Inflammatory macrophage treated with lipopolysaccharide for 1 hour (primary cell): ENCODE measurements at regions not wholly inside any gene's neighbourhood (a gene's known extent, or its start where the extent isn't known, plus 50 kb on each side); places are given as distances from the start of the nearest gene placed in this dataset.

Source experiments
- DNase-seq, 2 donors: peaks; one replicate each; pipeline ENCODE4 v3.0.0-alpha.2; 2020 to 2022

DNA sequence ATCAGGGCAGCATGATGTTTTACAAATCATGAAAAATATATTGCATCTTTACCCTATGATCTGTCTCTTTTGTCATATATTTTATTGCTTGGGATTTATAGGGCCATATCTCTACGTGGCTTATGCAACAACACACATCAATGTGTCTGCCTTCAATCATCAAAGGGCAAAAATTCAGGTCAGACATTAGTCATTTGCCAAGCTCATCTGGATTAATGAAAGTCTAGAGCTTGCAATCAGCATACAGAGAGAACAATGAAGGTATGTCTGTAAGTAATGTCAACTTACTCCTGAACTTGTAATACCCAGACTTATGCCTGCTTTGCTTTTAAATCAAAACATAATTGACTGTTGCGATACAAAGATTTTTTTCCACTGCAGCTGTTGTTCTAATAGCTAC, 282.7 kb downstream of the HAO1 start:
- no peak for DNase-seq

DNA sequence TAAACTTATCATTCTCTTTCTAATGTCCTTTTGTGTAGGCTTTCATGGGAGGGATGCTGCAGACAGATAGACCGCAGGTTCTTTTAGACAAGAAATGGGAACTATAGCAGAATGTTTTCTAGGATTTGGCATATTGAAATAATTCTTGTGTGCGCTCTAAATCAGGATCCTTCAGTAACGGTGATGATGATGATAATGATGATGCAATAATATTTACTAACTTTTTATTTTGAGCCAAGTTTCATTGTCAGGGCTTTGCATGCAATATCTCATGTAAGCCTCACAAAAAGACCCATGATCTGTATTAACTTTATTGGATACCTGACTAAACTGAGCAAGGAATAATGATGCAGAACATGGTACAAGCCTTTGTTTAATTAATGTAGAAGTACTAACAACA, 280.1 kb downstream of the HAO1 start:
- no peak for DNase-seq

DNA sequence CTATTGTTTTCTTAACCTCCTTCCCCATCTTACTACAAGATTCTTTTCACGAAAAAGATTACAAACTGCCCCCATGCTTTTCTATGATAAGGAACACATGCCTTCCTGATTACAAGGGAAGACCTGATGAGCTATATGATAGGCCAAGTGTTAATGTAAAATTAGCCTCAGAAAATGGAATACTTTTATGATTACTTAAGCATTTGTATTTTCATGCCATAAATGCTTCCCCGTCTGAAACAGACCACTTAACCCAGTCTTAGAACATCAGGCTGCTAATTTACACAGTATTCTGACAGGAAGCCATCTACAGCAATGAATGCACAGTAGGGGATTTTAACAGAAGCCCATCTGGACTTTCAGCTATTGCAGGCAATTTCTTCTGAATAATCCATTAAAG, 274.9 kb downstream of the HAO1 start:
- DNase-seq: no peak

DNA sequence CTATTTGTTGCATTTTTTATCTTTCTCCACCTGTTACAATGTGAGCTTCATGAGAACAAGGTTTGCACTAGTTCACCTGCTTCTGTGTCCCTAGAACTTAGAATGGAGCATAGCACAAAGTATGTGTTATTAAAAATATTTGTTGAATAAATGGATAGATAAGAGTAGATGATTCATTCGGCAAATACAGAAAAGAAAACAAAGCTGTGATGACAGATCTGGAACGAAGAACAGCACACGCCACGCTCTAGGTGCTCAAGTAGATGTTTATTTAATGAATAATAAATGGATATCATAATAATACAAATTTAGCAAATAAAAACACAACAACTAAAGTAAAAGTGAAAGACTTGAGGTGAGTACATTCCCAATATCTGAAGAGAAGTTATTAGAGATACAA, 273.1 kb downstream of the HAO1 start:
- DNase-seq: no peak

DNA sequence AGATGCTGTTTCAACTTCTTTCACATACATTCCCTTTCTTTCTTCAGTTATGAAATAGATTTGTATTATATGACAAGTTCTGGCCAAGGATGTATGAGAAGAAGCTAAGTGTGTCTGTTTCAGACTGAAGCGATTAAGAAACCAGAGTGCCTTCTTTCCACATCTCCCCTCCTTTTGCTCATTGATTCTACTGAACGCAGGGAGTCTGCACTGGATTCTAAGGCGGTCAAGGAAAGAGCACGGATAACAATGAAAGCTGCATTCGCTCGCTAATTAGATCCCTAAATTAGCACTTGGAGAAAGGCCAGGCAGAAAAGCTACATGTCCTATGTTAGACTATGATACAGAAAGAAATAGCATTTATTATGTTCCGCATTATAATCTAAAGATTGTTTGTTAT, 267.7 kb downstream of the HAO1 start:
- DNase-seq: no peak

DNA sequence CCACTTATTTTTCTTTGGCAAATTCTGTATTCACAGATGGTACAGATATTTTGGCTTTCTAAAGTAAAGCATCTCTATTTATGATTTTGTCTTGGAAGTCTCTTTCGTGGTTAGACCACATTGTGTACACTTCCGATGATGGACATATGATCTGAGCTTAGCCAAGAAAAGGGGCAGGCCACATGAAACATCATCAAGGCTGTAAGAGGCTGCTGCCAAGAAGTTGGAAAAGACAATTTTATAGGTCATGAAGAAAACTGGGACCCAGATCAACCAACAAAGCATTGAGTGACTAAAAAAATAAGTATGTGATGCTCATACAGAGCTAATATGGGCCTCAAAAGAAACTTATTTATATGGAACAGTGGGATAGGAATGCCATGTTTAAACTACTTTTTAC, 266.4 kb downstream of the HAO1 start:
- DNase-seq: no peak

DNA sequence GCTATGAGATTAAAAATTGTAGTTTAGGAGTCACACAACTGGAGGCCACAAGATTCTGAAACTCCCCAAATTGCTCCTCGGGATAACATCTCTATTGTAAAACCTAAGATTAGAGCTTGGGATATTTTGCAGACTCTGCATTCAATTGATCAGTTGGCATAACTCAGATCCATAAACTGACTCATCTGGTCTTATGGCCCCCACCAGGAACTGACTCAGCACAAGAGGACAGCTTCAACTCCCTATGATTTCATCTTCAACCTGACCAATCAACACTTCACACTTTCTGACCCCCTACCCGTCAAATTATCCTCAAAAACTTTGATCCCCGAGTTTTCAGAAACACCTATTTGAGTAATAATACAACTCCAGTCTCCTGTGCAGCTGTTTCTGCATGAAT, 257.3 kb downstream of the HAO1 start:
- DNase-seq: no peak

DNA sequence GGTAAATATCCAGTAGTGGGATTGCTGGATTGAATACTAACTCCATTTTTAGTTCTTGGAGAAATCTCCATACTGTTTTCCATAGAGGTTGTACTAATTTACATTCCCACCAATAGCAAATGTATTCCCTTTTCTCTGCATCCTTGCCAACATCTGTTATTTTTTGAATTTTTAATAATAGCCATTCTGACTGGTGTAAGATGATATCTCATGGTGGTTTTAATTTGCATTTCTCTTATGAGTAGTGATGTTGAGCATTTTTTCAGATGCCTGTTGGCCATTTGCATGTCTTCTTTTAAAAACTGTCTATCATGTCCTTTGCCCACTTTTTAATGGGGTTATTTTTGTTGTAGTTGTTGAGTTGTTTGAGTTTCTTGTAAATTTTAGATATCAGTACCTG, 253.2 kb downstream of the HAO1 start:
- DNase-seq: no peak

DNA sequence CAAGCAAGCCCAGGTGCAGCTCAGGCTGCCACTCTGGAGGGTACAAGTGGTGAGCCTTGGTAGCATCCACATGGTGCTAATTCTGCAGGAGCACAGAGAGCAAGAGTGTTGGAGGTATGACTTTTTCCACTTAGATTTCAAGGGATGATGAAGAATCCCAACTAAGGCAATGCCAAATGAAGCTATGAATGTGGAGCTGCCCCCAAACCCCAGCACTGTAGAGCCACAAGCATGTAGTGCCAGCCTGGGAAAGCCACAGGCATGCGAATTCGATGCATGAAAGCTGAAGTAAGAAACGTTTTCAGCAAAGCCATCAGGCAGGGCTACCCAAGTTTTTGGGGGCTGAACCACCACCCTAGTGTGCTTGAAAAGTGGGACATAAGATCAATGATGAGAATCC, 251.1 kb downstream of the HAO1 start:
- no peak for DNase-seq

DNA sequence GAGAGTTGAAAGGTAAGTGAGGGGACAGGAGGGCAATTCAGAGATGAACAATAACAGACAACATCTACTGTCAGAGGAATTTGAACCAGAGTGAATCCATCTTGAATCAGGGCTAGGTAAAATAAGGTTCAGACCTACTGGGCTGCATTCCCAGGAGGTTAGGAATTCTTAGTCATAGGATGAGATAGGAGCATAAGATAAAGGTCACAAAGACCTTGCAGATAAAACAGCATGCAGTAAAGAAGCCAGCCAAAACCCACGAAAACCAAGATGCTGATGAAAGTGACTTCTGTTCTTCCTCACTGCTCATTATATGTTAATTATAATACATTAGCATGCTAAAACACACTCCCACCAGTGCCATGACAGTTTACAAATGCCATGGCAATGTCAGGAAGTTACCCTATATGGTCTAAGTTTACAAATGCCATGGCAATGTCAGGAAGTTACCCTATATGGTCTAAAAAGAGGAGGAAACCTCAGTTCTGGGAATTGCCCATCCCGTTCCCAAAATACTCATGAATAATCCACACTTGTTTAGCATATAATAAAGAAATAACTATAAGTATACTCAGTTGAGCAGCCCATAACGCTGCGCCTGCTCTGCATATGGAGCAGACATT, 248.5 kb downstream of the HAO1 start:
- no peak for DNase-seq

DNA sequence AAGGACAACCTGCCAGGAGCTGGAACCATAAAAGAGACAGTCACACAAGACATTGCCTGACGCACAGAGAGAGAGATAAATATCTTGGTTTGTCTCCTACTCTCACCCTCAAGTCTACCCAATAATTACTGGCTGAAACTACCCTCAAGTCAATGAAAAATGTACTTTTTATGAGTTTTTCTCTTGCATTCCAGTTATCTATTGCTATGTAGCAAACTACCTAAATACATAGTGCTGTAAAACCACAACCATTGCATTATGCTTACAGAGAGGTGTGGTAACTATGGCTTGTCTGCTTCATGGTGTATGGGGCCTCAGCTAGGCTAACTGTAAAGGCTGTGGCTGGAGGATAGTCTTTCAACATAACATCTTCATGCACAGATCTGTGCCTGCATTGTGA, 247.8 kb downstream of the HAO1 start:
- no peak for DNase-seq

DNA sequence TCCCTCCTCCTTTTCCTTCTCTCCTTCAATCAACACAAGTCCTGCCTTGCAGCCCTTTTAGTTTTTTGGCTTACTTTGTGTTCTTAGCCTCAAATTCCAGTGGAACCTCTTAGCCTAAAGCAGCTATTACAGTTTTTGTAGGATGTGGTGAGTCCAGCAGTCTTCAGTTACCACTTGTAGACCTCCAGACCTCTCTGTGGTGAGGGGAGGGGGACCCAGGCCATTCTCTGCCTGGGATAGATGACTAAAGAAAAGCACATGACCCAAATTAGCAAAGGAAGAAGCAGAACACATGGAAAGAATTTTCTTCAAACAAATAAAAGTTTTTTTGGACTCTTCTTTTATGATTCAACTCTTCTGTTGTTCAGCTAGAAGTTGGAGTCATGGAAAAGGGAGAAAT, 246.5 kb downstream of the HAO1 start:
- no peak for DNase-seq

DNA sequence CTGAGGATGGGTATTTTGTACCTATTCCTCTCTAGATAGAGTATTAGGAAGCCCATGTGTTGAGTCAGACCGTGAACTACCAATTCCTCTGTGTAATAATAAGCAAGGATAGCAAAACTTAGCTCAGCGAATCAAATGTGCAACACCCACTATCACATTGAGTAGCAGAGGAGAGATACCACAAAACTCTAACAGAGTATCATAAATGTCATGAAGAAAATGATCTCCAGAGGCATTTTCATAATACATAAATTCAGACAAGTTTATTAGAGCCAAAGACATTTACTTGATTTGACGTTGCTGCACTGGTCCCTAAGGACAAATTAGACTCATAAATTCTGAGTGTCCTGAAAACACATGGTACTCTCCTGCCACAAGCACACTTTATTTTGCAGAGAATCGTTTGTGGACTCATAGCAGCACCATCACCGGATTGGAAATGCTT, 245.2 kb downstream of the HAO1 start:
- no peak for DNase-seq

DNA sequence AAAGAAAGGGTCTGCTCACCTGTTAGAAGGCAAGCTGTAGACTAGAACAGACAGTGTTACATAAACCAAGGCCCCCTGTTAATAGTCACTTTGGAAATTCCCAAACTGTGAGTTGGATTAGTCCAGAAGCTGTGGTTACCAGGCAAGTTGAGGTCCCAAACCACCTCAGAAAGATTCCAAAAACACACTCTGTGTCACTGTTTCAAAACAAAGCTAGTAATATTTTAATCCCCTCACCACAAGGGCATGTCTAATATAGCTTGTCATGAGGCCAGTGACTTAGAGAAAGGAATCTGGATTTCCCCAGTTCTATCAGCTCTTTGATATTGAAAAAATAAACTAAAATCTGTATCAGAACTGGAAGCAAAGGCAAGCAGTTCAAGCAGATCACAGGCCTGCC, 244.6 kb downstream of the HAO1 start:
- DNase-seq: no peak

DNA sequence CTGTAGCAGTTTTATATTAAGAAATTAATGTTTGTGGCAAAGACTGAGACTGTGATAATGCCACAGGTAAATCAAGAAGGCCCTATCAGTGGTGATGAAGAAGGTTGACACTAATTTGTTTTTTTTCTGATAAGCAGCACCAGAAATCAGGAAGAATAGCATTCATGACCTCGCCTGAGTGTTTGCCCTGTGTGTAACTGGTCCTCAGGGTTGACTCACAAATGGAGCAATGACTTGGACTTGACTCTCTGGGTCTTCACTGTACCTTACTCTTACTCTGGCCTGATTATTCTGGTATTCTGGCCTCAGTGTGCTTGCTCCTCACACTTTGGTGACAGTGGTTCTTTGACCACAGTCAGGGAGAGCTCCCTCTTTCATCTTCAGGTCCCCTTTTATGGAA, 243.9 kb downstream of the HAO1 start:
- DNase-seq: no peak

DNA sequence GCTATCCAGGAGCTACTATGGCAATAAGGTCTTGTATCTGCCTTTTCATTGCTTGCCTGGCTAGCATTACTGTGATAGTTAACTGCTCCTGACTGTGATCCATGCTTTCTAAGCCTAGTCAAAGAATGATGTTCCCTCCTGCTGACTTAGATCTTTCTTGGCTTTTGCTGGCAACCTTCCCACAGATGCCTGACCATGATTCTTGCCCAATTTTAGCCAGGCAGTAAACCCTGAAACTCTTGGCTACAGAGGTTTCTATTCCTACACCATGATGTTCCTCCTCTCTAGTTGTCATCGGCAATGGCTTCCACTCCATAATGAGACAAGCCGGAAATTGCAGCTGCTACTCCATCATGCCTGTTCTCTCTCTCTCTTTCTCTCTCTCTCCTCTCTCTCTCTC, 238.1 kb downstream of the HAO1 start:
- DNase-seq: no peak

DNA sequence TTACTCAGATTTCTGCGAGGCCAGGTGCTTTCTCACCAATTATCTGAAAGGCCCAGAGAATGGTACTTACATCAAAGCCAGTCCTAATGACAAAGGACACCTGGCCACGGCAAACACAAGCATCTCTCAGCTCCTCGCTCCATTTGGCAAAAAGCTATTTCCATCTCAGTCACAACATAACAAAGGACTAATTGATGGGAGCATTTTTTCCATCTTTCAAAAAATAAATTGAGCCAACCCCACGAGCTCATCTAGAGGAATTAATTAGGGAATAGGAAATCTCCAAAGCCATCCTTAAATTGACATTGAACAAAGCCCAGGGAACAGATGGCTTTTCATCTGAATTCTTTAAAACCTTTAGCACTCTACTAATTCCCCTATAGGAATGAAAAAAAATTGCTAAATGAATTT, 236.7 kb downstream of the HAO1 start:
- DNase-seq: no peak

DNA sequence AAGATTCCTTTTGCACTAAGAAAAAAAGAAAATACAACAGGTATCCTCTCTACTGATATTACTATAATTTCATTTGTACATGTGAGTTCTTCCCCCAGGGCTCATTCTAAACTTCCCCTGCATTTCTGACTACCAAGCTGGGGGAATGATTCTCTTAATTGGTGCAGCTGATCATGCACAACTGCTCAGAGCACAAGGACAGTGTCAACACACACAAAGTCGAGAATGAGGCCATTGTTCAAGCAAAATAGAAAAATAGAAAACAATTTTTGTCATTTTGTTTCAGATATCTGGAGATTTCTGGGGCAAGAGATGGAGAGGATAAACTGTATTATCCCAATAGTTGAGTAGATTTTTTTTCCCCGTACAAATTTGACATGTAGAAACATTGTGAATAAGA, 236.3 kb downstream of the HAO1 start:
- DNase-seq: no peak

DNA sequence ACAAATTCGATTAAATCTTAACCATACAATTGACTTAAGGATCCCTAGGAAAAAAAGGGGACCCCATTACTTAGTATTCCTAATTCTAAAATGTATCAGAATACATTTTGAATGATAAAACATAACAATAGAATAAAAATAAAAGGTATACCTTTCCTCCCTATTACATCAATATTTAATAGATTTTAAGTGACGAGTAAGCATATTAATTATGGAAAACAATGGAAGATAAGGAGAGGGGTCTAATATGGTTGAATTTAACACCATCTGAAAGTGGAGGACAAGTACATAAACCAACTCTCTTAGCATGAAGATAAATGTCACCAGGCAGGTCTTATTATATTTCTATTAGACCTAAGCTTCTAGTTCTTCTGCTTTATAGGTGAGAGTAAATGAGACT, 232.1 kb downstream of the HAO1 start:
- DNase-seq: no peak

DNA sequence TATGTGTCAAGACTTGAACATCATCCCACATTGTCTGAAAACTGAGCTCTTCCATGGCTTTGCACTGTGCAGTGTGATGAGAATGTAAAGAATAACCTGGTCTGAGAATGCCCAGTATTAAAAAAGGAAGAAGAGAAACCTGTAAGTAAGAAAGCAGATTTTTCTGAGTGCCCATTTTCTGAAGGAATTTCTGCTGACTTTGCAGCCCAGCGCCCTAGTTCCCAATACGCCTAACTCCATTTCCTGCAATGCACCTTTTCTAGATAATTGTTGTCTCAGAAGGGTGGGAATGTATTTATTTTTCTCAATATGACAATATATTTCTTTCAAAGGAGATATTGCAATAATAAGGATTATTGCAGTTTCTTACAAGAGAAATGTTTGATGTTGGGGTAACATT, 231.5 kb downstream of the HAO1 start:
- no peak for DNase-seq

DNA sequence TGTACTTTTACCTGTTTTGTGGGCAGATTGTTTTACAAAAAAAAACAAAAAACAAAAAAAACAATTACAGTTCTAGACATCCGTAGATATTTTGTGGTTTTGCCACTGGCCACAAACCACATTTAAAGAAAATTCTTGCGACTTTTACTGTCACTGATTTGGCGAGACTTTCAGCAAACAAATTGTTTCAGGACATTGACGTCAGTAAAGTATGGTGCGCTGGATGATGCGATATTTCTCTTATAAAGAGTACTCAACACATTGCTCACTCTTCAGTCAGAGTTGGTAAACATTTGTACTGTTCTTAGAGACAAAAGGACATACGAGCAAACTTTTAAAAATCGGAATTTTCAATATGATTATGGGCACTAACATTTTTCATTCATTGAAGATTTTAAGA, 229.8 kb downstream of the HAO1 start:
- no peak for DNase-seq

DNA sequence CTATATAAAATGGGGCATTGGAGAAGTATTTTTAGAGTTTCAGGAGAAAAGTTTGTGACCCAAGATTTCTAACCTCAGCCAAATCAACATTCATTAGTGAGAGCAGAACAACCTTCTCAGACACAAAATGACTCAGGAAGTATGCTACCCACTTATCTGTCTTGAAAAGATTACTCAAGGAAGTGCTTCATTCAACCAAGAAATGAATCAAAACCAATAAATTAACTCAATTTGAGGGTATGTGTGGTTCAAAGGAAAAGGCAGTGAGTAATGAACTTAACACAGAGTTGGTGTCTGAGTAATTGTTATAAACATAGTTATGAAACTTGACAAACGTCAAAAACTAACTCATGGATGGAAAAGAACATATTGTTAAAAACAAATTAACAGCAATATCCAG, 227.6 kb downstream of the HAO1 start:
- DNase-seq: no peak

DNA sequence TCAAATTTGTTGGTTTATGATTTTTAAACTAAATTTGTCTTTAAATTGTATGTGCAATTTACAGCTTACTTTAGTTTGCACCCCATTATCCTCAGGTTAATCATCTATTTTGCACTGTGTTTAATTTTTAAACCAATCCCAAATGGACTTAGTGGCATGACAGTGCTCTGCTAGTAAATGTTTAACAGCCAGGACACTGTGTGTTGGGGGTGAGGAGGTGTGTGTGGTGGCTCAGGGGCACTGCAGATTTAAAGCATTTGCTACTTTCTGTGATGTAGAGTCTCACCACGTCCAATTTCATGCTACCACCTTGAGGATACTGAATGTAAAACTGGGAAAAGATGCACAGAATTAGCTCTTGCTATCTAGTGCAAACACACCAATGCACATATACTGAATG, 225.7 kb downstream of the HAO1 start:
- DNase-seq: no peak

DNA sequence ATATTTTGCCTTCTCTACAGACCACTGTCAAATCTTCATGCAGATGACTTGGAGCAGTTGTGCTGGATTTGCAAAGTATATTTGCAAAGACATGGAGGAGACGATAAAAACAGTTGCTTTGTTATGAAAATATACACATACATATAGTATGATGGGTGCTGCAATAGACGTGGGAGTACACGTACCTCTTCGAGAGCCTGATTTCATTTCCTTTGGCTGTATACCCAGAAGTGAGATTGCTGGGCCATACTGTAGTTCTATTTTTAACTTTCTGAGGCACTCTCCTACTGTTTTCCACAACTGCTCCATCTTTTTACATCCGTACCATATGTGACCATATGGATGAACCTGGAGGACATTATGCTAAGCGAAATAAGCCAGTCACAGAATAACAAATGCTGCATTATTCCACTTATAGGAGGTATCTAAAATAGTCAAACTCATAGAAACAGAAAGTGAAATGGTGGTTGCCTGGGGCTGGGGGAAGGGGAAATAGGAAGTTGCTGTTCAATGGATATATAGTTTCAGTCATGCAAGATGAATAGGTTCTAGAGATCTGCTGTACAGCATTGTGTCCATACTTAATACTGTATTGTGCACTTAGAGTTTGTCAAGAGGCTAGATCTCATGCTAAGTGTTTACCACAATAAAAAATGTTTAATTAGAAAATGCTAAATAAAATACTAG, 223.8 kb downstream of the HAO1 start:
- no peak for DNase-seq

DNA sequence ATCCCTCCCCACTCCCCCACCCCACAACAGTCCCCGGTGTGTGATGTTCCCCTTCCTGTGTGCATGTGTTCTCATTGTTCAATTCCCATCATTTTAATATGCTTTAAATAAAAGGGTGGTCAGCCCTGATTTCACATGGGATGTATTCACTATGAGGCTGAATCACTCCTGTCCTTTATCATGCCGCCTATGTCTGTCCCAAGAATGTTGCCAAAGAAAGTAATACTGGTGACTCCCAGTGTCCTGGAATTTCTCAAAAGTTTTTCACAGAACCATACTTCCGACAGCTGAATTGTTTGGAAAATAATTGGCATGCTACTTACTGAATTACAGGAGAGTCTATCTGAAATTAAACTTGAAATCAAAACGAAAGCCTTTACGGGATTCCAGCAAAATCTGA, 217.7 kb downstream of the HAO1 start:
- no peak for DNase-seq
